Stimulated activated naive CD8-positive, alpha-beta T cell treated with anti-CD3 and anti-CD28 coated beads, Interleukin-15, Interleukin-2, amounts not matched to agents 100 U/mL and 50 U/mL, for 24 hours (primary cell): ENCODE measurements at regions not wholly inside any gene's neighbourhood (a gene's known extent, or its start where the extent isn't known, plus 50 kb on each side); places are given as distances from the start of the nearest gene placed in this dataset.
"Not testable (repeated sequence)": the region's sequence is repeated elsewhere in the genome, so short reads cannot be mapped to it uniquely, and the experiment has no call there.

Experiments
- ATAC-seq: fragments of 150-1000 bp; cut with Tn5 transposase; one replicate; pipeline ENCODE4 v1.10.0; 2021
- DNase-seq: peaks from one replicate; pipeline ENCODE4 v3.0.0; 2021

GRCh38 chr1:95766036-95766435 lies 532.0 kb downstream of the RWDD3 start:
- ATAC-seq (no peak), DNase-seq (no peak)

- no peak for ATAC-seq
These were observed 536.6 kb downstream of the RWDD3 start for GRCh38 chr1:95770581-95770980.

GRCh38 chr1:95778217-95778616 lies 544.2 kb downstream of the RWDD3 start:
- ATAC-seq (no peak), DNase-seq (no peak)

More at GRCh38 chr1:95770581-95770980, 536.6 kb downstream of the RWDD3 start:
- DNase-seq, result no peak

- DNase-seq (no peak), ATAC-seq (no peak)
These were observed 546.8 kb downstream of the RWDD3 start for GRCh38 chr1:95780836-95781235.

- DNase-seq (no peak), ATAC-seq (no peak)
These were observed 556.1 kb downstream of the RWDD3 start for GRCh38 chr1:95790136-95790535.

- DNase-seq, result no peak
- no peak for ATAC-seq
These were observed 559.9 kb downstream of the RWDD3 start for GRCh38 chr1:95793893-95794292.

GRCh38 chr1:95797761-95798160 lies 563.8 kb downstream of the RWDD3 start:
- DNase-seq, ATAC-seq: not testable (repeated sequence)

GRCh38 chr1:95806171-95806570 lies 572.2 kb downstream of the RWDD3 start:
- no peak for ATAC-seq
- DNase-seq, result no peak

GRCh38 chr1:95809391-95809790 lies 575.4 kb downstream of the RWDD3 start:
- ATAC-seq (no peak), DNase-seq (no peak)

- no peak for DNase-seq
These were observed 581.5 kb downstream of the RWDD3 start for GRCh38 chr1:95815511-95815910.

GRCh38 chr1:95829556-95829955 lies 595.5 kb downstream of the RWDD3 start:
- ATAC-seq (no peak), DNase-seq (no peak)

More at GRCh38 chr1:95815511-95815910, 581.5 kb downstream of the RWDD3 start:
- ATAC-seq, result no peak

GRCh38 chr1:95832370-95832769 lies 598.4 kb downstream of the RWDD3 start:
- ATAC-seq (no peak), DNase-seq (no peak)

GRCh38 chr1:95849439-95849838 lies 615.4 kb downstream of the RWDD3 start:
- DNase-seq (no peak), ATAC-seq (no peak)

GRCh38 chr1:95850165-95850649 lies 616.2 kb downstream of the RWDD3 start:
- ATAC-seq (no peak), DNase-seq (no peak)

- no peak for ATAC-seq
- no peak for DNase-seq
These were observed 616.8 kb downstream of the RWDD3 start for GRCh38 chr1:95850763-95851162.

GRCh38 chr1:95852483-95853070 lies 618.6 kb downstream of the RWDD3 start:
- ATAC-seq, result no peak

GRCh38 chr1:95854457-95854856 lies 620.4 kb downstream of the RWDD3 start:
- ATAC-seq (no peak), DNase-seq (no peak)

More at GRCh38 chr1:95852483-95853070, 618.6 kb downstream of the RWDD3 start:
- DNase-seq, result no peak

- ATAC-seq (no peak), DNase-seq (no peak)
These were observed 629.1 kb downstream of the RWDD3 start for GRCh38 chr1:95863086-95863485.

- DNase-seq (no peak), ATAC-seq (no peak)
These were observed 631.8 kb downstream of the RWDD3 start for GRCh38 chr1:95865769-95866168.

GRCh38 chr1:95876276-95876675 lies 642.3 kb downstream of the RWDD3 start:
- no peak for ATAC-seq
- no peak for DNase-seq

- no peak for DNase-seq
- no peak for ATAC-seq
These were observed 645.6 kb downstream of the RWDD3 start for GRCh38 chr1:95879498-95880050.

GRCh38 chr1:95888941-95889390 lies 655.0 kb downstream of the RWDD3 start:
- DNase-seq, result no peak
- no peak for ATAC-seq

GRCh38 chr1:95889400-95889799 lies 655.4 kb downstream of the RWDD3 start:
- DNase-seq, result no peak
- no peak for ATAC-seq

GRCh38 chr1:95893921-95894320 lies 659.9 kb downstream of the RWDD3 start:
- no peak for DNase-seq
- ATAC-seq, result no peak
